NCI-H2196 (cell line): ENCODE measurements at regions not wholly inside any gene's neighbourhood (a gene's known extent, or its start where the extent isn't known, plus 50 kb on each side); places are given as distances from the start of the nearest gene placed in this dataset.
"Not testable (repeated sequence)": the region's sequence is repeated elsewhere in the genome, so short reads cannot be mapped to it uniquely, and the experiment has no call there.

Experiments
- DNase-seq: peaks from one replicate; lab custom pipeline; 2025; ENCODE audit not compliant: unreplicated experiment; lab: John Stamatoyannopoulos, UW

DNA sequence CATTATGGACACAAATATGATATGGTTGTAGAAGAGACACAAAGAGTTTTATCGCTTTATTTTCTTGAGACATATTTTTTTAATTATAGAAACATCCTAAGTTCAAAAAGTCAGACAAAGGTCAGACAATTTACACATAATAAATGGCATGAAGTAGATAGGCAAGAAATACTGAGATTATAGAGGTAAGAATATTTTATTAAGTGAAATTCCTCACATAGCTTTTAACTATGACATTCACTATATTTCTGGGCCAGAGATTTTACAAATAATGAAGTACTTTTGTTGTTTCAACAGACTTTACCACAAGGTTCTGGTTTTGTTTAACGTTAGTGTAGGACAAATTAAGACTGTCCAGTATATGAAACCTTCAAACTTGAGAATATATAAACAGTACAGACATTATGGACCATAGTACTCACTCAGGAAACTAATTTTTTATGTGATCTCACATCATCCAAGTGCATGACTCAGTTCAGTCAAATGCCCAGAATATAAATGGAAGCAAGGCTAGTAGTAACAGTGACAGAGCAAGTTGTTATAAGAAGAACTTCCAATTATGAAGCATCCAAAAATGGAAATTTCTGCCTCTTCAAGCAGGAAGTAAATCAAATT lies 394.8 kb downstream of the KCNJ2 start:
- no peak for DNase-seq

DNA sequence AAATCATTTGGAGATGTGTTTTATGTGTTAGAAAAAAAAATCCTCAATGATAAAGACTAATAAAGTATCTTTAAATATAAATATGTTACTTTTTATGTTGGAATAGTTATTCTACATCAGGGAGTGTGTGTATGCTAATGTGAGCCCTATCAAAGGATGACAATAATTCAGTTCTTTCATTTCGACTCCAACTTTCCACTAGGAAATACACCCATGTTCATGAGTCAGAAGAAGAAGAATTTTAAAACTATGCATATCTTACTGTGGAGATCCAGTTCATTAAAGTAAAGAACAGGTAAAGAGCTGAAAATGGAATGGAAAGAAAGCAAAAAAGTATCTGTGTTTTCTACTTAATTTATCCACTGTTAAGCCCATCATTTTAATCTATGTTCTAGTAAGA lies 399.8 kb downstream of the KCNJ2 start:
- DNase-seq: no peak

DNA sequence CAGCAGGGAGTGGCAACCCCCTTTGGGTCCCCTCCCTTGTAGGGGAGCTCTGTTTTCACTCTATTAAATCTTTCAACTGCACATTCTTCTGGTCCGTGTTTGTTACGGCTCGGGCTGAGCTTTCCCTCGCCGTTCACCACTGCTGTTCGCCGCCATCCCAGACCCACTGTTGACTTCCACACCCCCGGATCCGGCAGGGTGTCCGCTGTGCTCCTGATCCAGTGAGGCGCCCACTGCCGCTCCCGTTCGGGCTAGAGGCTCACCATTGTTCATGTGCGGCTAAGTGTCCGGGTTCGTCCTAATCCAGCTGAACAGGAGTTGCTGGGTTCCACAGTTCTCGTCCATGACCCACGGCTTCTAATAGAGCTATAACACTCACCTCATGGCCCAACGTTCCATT lies 408.1 kb downstream of the KCNJ2 start:
- no peak for DNase-seq

DNA sequence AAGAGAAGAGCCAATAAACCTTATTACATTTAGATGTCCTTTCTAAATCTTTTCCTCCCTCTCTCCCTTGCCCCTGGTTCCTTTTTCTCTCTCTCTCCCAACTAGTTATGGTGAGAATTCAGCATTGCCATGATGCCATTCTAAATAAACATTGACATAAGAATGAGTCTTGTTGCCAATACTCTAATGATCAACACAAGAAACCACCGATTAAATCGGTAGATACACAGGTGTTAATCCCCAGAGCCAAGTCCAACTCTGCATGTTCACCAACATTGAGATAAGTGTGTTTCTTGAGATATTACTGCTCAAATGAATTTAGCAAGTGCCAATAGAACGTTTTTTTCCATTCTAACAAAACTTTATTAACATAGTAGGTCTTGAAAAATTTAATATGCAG lies 412.1 kb downstream of the KCNJ2 start:
- DNase-seq: no peak

DNA sequence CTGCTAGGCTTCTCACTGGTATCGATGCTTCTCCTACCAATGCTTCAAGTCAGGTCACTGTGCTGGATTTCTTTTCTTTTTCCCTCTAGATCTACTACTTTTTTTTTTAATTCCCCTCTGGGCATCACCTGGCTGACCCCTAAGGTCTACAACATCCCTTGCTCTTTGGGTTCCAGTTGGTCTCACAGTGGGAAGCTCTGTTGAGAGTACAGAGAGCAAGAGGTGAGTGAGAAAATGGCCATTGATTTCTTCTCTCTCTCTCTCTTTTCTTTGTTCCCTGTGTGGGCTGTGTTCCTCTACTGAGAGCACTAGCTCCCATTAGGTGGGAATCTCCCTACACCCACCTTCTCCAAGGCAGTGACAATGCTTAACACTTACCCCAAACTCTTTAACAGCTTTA lies 413.4 kb downstream of the KCNJ2 start:
- DNase-seq: no peak

DNA sequence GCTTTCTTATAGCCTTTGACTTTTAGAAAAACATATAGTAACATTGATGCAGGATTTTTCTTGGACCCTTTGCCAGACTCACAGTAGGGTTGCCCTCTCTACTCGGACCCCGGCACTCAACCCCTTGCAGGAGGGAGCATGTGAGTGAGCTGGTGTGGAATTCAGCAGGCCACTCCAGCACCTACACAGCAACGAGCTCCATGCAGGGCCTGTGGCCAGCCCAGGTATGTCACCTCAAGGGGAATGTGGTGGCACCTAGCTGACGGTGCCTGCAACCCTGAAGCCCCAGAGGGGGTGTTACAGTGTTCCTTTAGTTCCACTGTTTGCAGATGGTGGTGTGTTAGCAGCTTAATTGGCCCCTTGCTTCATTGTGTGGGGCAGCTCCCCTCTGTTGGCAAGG lies 414.9 kb downstream of the KCNJ2 start:
- no peak for DNase-seq

DNA sequence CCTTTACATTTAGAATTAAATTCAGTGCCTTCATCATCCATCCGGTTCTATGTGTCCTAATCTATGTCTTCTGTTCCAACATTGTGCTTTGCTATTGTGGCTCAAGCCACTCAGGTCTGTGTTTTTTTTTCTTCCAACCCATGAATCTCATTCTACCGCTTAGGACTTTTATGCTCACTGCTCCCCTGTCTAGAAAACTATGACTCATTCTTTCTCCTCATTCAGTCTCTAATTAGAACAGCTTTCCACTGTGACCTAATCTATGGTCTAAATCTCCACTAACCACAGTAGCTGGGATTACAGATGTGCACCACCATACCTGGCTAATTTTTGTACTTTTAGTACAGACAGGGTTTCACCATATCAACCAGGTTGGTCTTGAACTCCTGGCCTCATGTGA lies 418.7 kb downstream of the KCNJ2 start:
- no peak for DNase-seq

DNA sequence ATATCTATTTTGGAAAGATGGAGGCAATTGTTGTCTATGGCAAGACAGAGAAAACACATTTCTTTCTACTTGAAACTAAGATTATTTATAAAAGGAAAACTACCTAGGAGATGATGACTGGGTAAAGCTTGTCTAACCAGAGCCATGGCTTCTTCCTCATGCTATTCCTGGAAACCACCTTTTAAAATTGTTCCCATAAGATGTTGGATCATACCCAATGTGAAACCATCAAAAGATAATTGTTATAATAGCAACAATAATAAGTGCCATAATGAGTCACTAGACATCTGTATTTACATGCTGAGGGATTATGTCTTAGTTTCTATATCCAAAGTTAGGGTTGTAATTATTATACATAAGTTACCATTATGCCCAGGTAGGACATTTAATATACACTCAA lies 428.4 kb downstream of the KCNJ2 start:
- no peak for DNase-seq

DNA sequence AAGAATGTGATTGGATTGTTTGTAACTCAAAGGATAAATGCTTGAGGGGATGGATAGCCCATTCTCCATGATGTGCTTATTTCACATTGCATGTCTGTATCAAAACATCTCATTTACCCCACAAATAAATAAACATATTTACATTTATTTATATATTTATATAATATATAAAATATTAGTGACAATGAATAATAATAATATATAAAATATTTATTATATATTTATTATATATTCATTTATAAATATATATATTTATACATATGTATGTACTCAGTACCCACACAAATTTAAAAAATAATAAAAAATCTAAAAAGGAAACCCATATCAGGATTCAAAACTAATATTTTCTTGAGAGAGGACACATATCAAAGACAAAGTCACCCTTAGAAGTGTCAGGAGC lies 429.9 kb downstream of the KCNJ2 start:
- DNase-seq: no peak

DNA sequence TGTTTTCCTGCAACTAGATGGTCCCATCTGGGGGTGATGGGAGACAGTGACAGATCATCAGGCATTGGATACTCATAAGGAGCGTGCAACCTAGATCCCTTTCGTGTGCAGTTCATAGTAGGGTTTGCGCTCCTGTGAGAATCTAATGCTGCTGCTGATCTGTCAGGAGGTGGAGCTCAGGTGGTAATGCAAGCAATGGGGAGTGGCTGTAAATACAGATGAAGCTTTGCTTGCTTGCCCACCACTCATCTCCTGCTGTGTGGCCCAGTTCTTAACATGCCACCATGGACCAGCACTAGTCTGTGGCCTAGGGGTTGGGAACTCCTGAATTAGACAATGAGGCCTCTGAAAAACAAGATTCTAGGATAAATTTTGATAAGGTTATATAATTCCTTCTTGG lies 430.6 kb downstream of the KCNJ2 start:
- DNase-seq: not testable (repeated sequence)

DNA sequence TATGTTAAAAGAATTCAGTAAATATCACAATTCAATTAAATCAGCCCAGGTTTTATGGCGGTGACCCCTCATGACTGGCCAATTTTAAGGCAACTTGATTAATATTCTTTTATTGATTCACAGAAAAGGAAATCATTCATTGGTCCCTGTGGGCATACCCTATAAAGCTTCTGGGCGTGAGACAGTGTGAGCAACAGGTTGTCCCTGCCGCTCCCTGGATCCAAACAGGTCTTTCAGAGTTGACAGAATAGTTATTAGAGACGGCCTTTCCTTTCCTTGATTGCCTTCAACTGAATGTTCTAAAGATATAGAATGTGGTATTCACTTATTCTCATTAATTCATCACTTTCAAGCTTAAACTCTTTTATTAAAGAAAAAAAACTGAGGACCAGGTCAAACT lies 433.9 kb downstream of the KCNJ2 start:
- DNase-seq: no peak

DNA sequence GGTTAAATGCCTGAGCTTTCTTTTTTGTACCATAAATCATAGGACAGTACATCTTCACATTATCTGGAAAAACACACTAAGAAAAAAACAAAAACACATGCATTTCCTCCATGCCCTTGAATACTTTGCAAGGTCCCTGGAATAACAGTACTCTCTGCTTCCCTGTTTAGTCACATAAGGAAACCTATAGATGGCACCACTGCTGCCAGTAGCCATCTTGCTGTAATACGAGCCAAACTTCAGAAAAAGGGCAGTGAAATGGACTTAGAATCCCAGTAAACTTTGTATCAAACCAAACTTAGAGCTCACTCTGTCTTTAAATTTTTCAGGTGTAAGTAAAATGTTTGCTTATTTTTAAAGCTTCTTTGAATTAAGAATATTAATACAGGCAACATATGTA lies 435.5 kb downstream of the KCNJ2 start:
- DNase-seq: no peak

DNA sequence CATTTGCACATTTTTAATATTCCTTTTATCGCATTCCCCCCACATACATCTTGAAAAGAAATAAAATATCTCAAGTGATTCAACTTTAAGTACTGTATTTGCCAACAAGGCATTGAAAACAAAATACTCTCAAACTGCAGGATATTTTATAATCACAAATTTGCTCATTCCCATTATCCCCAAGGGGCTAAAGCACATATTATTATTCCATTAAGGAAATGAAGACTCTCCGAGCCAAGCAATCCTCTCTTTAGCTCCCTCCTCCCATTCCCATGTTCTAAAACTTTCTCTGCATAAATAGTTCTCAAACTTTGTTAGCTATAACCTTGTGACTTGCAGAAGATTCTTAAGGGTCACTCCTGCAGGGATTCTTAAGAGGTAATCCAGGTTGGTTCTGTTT lies 436.8 kb downstream of the KCNJ2 start:
- no peak for DNase-seq

DNA sequence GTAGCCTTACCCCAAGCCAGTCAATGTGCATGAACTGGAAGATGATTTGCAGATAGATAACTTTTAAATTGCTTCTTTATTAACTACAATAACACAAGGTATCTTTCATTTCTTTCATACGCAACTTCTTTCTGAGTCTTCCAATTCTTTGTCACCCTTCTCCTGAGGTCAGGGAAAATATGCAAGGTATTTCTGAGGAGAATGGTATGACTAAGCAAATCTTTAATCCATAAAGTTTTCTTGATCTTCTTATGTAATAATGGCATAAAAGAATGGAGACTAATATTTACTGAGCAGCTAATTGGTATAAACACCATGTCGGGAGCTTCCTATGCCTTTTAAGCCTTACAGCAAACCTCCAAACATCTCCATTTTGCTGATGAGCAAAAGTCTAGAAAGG lies 438.9 kb downstream of the KCNJ2 start:
- no peak for DNase-seq

DNA sequence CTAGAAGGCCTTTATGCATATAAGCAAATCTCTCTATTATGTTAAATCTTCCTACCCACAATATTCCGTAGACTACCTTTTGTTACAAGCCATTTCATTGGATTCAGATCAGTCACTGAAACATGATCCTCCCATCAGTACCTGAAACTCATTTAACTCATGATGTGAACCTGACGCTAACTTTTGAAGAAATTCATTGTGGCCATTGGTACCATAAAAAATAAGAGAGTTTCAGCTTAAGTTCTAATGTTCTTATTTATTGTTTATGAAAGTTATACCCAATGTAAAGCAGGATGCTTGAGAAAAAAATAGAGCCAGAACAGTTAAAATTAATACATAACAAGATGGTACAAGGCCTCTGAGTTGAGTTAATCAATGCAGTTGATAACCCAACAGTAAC lies 439.6 kb downstream of the KCNJ2 start:
- DNase-seq: no peak

DNA sequence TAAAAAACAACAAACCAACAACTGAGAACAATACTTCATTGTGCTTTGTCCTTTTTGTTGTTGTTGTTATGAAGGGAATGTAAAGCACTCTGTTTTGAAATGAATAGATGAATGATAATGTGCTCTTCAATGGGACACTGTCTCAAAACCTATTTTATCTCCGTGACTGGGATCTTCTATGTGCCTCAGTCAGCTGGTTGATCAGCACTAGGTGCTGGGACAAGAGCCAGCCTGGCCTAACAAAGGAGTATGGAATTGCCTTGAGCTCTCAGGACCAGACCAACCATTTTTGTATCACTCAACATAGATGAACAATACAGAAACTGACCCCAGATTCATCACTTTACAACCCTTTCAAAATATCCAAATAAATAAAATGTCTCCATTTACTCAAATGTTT lies 440.2 kb downstream of the KCNJ2 start:
- no peak for DNase-seq

DNA sequence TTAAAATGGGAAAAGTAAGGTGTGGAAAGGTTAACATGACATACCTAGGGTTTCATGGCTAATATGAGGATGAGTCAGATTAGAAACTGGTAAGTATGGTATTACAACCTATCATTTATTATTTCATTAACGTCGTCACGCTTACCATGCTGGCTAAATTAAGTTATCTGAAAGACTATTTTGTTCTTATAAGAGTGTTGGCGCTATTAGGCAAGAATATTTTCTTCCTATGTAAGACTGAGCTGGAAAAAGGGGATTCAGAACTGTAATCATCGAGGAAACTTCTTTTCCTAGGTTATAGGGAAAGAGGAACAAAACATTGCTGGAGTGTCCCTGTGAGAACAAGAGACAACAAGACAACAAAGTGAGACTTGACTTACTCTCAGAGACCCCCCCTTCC lies 440.8 kb downstream of the KCNJ2 start:
- no peak for DNase-seq

DNA sequence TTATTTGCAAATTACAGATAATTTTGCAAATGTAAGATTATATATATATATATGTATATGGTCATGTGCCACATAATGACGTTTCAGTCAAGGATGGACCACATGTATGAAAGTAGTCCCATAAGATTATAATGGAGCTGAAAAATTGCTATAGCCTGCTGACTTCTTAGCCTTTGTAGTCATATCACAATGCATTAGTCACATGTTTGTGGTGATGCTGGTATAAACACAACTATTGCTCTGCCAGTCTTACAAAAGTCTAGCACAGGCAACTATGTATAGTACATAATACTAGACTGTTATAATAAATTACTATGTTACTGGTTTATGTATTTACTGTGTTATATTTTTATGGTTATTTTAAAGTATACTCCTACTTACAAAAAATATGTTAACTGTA lies 444.3 kb downstream of the KCNJ2 start:
- DNase-seq: no peak

DNA sequence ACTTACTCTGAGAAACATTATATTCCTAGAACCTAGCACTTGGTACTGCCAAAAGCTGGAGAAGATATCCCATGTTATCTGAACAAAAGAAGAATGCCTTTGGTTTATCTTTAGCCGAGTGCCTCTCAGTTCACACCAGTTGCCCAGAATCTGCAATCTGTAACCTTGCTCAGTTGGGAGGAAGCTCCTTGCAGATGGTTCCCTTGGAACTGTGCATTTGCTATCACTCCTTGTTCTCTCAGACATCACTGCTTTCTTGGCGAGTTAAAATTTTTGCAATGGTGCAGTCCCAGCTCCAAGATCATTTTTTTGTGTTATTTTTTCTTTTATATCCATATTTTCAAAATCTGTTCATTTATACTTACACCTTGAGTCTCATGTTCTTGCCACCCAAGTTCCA lies 446.5 kb downstream of the KCNJ2 start:
- no peak for DNase-seq

DNA sequence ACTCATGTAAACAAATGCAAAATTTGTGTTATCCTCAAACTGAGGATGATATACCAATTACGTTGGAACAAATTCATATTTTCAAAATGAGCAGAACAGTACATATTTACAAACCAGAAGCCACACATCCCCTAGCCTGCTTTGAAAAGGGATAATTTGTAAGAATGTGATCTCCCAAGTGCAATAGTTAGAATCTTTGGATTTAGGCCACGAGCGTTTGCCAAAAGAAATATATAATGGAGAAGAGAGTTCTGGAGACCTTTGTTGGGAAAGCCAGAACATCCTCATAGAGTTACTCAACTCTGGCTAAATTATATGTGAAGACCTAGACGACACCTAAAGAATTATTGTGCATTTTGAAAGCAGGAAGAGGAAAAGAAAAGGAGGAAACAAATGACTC lies 449.3 kb downstream of the KCNJ2 start:
- DNase-seq: no peak

DNA sequence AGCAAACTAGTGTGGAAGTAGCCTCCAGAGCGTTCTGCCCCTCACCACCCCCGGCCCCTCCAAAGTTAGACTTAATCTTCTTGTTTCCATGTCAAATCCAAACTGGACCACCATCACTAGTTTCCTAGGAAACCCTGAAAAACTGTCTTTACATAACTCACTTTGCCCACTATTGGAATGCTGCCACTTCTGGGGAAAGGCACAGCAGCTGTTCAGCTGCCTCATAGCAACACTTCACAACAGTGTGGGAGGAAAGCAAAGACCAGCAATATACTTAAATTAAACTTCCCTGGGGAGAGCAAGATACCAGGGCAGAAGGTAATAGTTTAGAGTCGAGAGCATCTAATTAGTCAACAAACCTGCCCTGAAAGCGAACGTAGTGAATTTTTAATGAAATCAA lies 452.2 kb downstream of the KCNJ2 start:
- no peak for DNase-seq

DNA sequence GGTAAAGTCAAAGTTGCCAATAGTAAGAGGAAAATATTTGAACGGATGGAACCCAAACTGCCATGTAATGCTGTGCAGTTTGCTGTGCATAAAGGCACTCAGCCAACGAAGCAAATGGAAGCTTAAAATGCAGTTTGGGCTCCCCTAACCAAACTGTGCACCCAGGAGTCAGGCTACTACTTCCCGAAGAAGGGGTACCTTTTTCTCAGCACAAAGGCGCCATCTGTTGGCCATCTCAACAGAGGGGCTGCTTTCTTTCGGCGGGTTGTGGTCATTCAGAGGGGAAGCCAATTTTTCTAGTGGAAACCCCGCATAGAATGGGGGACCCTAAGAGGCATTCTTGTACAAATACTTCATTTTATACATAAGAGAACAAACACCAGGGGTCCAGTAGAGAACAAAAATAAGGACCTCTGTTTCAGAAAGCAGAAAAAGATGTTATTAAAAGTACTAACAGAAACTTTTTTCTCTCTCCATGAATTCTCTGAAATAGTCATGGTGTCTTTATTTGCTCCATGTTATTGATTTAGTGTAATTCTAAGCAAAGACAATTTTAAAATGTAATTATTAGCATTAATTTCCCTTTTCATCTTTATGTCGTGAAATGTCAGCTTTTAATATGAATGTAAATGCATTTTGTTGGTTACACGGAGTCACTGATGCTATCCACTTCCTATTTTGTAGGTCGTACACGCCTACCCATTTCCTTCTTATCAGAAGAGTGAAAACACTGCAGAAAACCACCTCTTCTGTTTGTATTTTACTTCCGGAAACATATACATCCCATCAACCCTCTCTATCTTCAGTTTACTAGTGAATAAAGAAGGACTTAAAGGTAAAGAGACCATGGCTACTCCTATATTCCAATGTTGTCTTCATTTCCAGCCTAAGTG lies 453.3 kb downstream of the KCNJ2 start:
- peak; percentile 46 for DNase-seq

DNA sequence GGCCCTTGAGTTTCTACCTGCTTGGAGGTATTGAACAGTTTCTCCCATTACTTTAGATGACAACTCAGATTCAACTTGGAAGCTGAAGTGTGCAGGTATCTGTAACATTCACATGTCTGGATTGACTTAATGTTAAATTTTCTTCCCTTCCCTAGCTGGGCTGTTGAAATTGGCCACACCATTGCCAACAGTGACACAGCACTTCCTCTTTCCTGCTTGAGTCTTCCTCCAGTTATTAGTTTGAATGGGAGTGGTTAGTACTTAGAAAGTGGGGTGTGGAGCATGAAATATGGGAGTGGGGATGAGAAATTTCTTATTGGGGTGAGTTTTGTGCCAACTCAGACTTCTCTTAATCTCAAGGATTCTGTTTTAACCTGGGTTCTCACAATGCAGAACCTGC lies 454.9 kb downstream of the KCNJ2 start:
- DNase-seq: no peak
